ENCODE measurements at regions not wholly inside any gene's neighbourhood (a gene's known extent, or its start where the extent isn't known, plus 50 kb on each side); places are given as distances from the start of the nearest gene placed in this dataset.

- TF ChIP-seq CTCF (IDR thresholded peaks at IDR 0.05), result no peak
- DNase-seq (ENCODE audit: low spot score), result no peak
- no peak for ATAC-seq (ENCODE audit: low FRiP score)
These were observed 133.0 kb downstream of the CYP26A1 start for GRCh38 chr10:93206652-93207051.

- no peak for ATAC-seq (ENCODE audit: low FRiP score)
- DNase-seq (ENCODE audit: low spot score), result no peak
- TF ChIP-seq CTCF (IDR thresholded peaks at IDR 0.05), result no peak
These were observed 135.2 kb downstream of the CYP26A1 start for GRCh38 chr10:93208717-93209464.

GRCh38 chr10:93211991-93212390, 138.3 kb downstream of the CYP26A1 start:
- ATAC-seq (ENCODE audit: low FRiP score), result no peak
- TF ChIP-seq CTCF (IDR thresholded peaks at IDR 0.05), result no peak
- no peak for DNase-seq (ENCODE audit: low spot score)

- TF ChIP-seq CTCF (IDR thresholded peaks at IDR 0.05), result no peak
These were observed 141.6 kb downstream of the CYP26A1 start for GRCh38 chr10:93215312-93215711.

GRCh38 chr10:93216341-93216985, 142.8 kb downstream of the CYP26A1 start:
- no peak for ATAC-seq (ENCODE audit: low FRiP score)
- TF ChIP-seq CTCF (IDR thresholded peaks at IDR 0.05), result no peak

More at GRCh38 chr10:93215312-93215711, 141.6 kb downstream of the CYP26A1 start:
- no peak for DNase-seq (ENCODE audit: low spot score)
- no peak for ATAC-seq (ENCODE audit: low FRiP score)

GRCh38 chr10:93218386-93218785, 144.7 kb downstream of the CYP26A1 start:
- ATAC-seq (ENCODE audit: low FRiP score) (no peak), DNase-seq (ENCODE audit: low spot score) (no peak)
- no peak for TF ChIP-seq CTCF (IDR thresholded peaks at IDR 0.05)

More at GRCh38 chr10:93216341-93216985, 142.8 kb downstream of the CYP26A1 start:
- DNase-seq (ENCODE audit: low spot score), result no peak

- TF ChIP-seq CTCF (IDR thresholded peaks at IDR 0.05), result no peak
- ATAC-seq (ENCODE audit: low FRiP score) (no peak), DNase-seq (ENCODE audit: low spot score) (no peak)
These were observed 145.7 kb downstream of the CYP26A1 start for GRCh38 chr10:93219347-93219746.

Data from omental fat pad (tissue), 3 donors.